ENCODE measurements at regions not wholly inside any gene's neighbourhood (a gene's known extent, or its start where the extent isn't known, plus 50 kb on each side); places are given as distances from the start of the nearest gene placed in this dataset.

GRCh38 chr4:134375775-134376174, 174.2 kb upstream of the PABPC4L start:
- DNase-seq: no peak
- Histone ChIP-seq H3K27me3 (replicated peaks in 1 of 7) (no peaks in the 10 kb centered on the region), H3K4me1 (no peaks in the 10 kb centered on the region), H3K9me3 (peaks cover 0 to 6% (median 0%) of the 10 kb centered on the region in 8 donors), H3K4me3 (no peak overlapping the region), H3K27ac (no peak overlapping the region), H3K36me3 (no peaks in the 10 kb centered on the region)
- intact Hi-C loops (cut with DNase I; ENCODE audit: low total_unique reads): no loop called here
- no peak for TF ChIP-seq POLR2AphosphoS5 (IDR thresholded peaks at IDR 0.05)
- TF ChIP-seq POLR2A (IDR thresholded peaks at IDR 0.05): no peak
- TF ChIP-seq CTCF (IDR thresholded peaks at IDR 0.05 in 8 of 11, conservative IDR thresholded peaks at IDR 0.05 in 3 of 11): no peak

- no peak overlapping the region for H3K27ac ChIP-seq
- H3K27me3 ChIP-seq (replicated peaks in 1 of 7): no peaks in the 10 kb centered on the region
- no peaks in the 10 kb centered on the region for H3K9me3 ChIP-seq
- intact Hi-C loops (cut with DNase I; ENCODE audit: low total_unique reads): no loop called here
- no peaks in the 10 kb centered on the region for H3K36me3 ChIP-seq
- 40 to 87% (median 60%) methylated on average over 1 of the region's 1 CpG for WGBS, 5 donors
- no peak for DNase-seq
- no peak for TF ChIP-seq POLR2A (IDR thresholded peaks at IDR 0.05)
- TF ChIP-seq CTCF (IDR thresholded peaks at IDR 0.05 in 8 of 11, conservative IDR thresholded peaks at IDR 0.05 in 3 of 11): no peak
- no peak for TF ChIP-seq POLR2AphosphoS5 (IDR thresholded peaks at IDR 0.05)
- no peaks in the 10 kb centered on the region for H3K4me1 ChIP-seq
- no peak overlapping the region for H3K4me3 ChIP-seq
Observed at GRCh38 chr4:134365852-134366251, 164.3 kb upstream of the PABPC4L start.

- 89 to 96% (median 91%) methylated on average over 1 of the region's 1 CpG for WGBS, 5 donors
- Histone ChIP-seq H3K27me3 (replicated peaks in 1 of 7) (no peaks in the 10 kb centered on the region), H3K9me3 (peaks cover 0 to 1% (median 0%) of the 10 kb centered on the region in 8 donors), H3K4me3 (no peak overlapping the region), H3K27ac (no peak overlapping the region), H3K4me1 (no peaks in the 10 kb centered on the region), H3K36me3 (no peaks in the 10 kb centered on the region)
- no peak for DNase-seq
- intact Hi-C loops (cut with DNase I; ENCODE audit: low total_unique reads): no loop called here
- TF ChIP-seq CTCF (IDR thresholded peaks at IDR 0.05 in 8 of 11, conservative IDR thresholded peaks at IDR 0.05 in 3 of 11) (no peak), POLR2A (IDR thresholded peaks at IDR 0.05) (no peak), POLR2AphosphoS5 (IDR thresholded peaks at IDR 0.05) (no peak)
Observed at GRCh38 chr4:134364928-134365327, 163.3 kb upstream of the PABPC4L start.

DNA sequence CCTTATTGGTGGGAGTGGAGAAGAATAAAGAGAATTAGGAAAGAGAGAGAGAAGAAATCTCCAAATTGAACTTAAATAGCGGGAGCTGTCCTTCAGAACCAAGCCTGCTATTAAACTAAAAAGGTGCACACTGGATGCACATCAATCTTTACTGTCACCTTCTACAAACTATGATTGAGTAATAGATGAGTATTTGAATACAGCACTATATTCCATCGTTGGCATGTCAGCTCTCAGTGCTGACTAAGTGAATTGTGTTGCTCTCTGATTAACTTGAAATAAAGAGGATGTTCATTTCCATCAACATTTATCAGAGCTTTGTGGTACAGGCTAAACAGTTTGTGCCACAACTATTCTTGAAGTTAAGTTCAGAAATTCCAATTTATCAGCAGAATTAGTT, 143.7 kb upstream of the PABPC4L start:
- no peaks in the 10 kb centered on the region for H3K36me3 ChIP-seq
- 60 to 75% (median 67%) methylated on average over 2 of the region's 2 CpGs for WGBS, 5 donors
- no peaks in the 10 kb centered on the region for H3K9me3 ChIP-seq
- TF ChIP-seq POLR2AphosphoS5 (IDR thresholded peaks at IDR 0.05) (no peak), POLR2A (IDR thresholded peaks at IDR 0.05) (no peak), CTCF (IDR thresholded peaks at IDR 0.05 in 8 of 11, conservative IDR thresholded peaks at IDR 0.05 in 3 of 11) (no peak)
- DNase-seq: no peak
- H3K4me3 ChIP-seq: no peak overlapping the region
- no peaks in the 10 kb centered on the region for H3K27me3 ChIP-seq (replicated peaks in 1 of 7)
- no peaks in the 10 kb centered on the region for H3K4me1 ChIP-seq
- intact Hi-C loops (cut with DNase I; ENCODE audit: low total_unique reads): no loop called here
- H3K27ac ChIP-seq: no peak overlapping the region
